ENCODE measurements at regions not wholly inside any gene's neighbourhood (a gene's known extent, or its start where the extent isn't known, plus 50 kb on each side); places are given as distances from the start of the nearest gene placed in this dataset.

DNA sequence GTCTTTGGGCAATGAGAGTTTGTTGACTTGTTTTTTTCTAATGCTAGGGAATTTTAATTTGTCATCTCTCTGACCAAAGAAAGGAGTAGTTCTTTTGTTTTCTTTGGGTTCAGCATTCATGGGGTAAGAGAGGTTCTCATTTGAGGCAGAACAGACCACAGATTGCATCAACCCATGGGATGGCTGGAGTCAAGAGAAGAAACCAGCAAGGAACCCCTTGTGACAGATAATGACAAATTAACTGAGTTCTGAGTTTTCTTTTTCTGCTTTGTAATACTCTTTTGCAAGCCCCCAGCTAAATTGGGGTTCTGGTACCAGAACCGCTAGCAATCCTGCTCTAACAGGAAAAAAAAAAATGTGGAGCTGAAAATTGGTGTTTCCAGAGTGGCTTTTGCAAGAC is 864.1 kb downstream of the DIAPH3 start:
- TF ChIP-seq, protein P1, sequence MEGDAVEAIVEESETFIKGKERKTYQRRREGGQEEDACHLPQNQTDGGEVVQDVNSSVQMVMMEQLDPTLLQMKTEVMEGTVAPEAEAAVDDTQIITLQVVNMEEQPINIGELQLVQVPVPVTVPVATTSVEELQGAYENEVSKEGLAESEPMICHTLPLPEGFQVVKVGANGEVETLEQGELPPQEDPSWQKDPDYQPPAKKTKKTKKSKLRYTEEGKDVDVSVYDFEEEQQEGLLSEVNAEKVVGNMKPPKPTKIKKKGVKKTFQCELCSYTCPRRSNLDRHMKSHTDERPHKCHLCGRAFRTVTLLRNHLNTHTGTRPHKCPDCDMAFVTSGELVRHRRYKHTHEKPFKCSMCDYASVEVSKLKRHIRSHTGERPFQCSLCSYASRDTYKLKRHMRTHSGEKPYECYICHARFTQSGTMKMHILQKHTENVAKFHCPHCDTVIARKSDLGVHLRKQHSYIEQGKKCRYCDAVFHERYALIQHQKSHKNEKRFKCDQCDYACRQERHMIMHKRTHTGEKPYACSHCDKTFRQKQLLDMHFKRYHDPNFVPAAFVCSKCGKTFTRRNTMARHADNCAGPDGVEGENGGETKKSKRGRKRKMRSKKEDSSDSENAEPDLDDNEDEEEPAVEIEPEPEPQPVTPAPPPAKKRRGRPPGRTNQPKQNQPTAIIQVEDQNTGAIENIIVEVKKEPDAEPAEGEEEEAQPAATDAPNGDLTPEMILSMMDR (IDR thresholded peaks at IDR 0.05) = no peak
- TF ChIP-seq POLR2A (IDR thresholded peaks at IDR 0.05) = no peak

All from Peyer's patch (tissue), 4 donors.